NCI-H2196 (cell line): ENCODE measurements at regions not wholly inside any gene's neighbourhood (a gene's known extent, or its start where the extent isn't known, plus 50 kb on each side); places are given as distances from the start of the nearest gene placed in this dataset.

ENCODE experiments used
- DNase-seq: peaks from one replicate; lab custom pipeline; 2025; ENCODE audit not compliant: unreplicated experiment; lab: John Stamatoyannopoulos, UW

- DNase-seq, result no peak
Measured at GRCh38 chr1:232891656-232892317, 58.6 kb upstream of the NTPCR start.

- DNase-seq, result no peak
Measured at GRCh38 chr1:232893481-232894313, 56.7 kb upstream of the NTPCR start.

- DNase-seq, result no peak
Measured at GRCh38 chr1:232894436-232894835, 56.0 kb upstream of the NTPCR start.

GRCh38 chr1:232897949-232898465, 52.4 kb upstream of the NTPCR start:
- DNase-seq, result no peak

- DNase-seq, result no peak
Measured at GRCh38 chr1:232899268-232899667, 51.1 kb upstream of the NTPCR start.

- DNase-seq, result no peak
Measured at GRCh38 chr1:232899839-232900238, 50.6 kb upstream of the NTPCR start.
